Mucosa of gallbladder (tissue), 1 donor: ENCODE measurements at regions not wholly inside any gene's neighbourhood (a gene's known extent, or its start where the extent isn't known, plus 50 kb on each side); places are given as distances from the start of the nearest gene placed in this dataset.

ENCODE experiments used
- DNase-seq: peaks from one replicate; pipeline ENCODE4 v3.0.0-alpha.2; 2020; ENCODE audit warnings: low spot score
- donor health status: DM: no; HTN: no; CAD: no.

- no peak for DNase-seq
Measured at GRCh38 chr16:65509172-65509571, 387.3 kb upstream of the CDH11 start.

- DNase-seq, result no peak
Measured at GRCh38 chr16:65500919-65501318, 379.1 kb upstream of the CDH11 start.

DNA sequence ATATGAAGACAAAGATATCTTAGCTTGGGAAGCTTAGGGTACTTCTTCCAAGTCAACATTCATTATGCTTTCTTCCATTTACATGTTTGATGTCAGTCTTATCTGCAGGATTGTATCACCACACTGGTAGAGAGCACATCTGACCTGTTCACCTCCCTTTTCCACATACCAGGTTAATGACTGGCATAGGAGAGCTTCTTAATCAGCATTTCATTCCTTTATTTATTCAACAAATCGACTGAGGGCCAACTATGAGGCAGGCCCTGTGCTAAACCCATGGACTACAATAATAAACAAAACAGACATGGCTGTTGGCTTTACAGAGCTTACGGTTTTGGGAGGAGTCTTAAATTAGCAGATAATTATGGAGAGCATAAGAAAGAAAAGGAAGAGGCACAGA, 378.1 kb upstream of the CDH11 start:
- no peak for DNase-seq

DNA sequence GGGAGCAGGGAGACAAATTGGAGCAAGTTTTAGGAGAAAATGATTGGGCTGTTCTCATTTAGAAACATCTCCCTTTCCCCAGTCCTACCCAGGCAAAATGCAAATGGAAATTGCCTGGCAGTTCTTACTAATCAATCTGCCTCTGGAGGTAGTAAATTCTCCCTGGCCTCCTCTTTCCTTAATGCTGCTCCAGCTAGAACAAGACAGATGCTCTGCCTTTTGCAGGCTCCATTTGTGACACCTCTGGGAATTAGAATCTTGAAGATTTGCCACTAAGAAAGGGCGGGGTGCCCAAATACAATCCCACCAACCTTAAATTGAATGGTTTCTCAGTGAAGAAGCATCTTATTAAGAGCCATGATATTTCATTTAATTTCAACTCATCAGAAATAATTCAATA, 377.7 kb upstream of the CDH11 start:
- DNase-seq, result no peak

DNA sequence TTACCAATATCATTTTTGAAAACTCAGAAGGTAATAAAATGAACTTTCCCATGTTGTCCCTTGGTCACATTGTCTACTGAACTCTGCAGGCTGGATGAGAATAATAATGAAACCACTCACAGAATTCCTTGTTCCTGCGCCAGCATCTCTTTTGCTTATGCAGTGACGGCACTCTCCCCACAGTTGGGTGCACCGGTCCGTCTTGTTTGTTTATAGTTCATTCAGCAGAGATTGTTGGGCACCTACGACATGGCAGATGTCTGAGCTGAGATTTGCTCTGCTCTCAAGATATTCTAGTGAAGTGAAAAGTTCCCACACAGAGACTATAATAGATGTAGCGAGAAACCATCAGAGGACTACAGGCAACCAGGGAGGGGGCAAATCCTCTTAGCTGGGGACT, 375.7 kb upstream of the CDH11 start:
- DNase-seq, result no peak

GRCh38 chr16:65495106-65495505, 373.2 kb upstream of the CDH11 start:
- no peak for DNase-seq

- no peak for DNase-seq
Measured at GRCh38 chr16:65494609-65495008, 372.7 kb upstream of the CDH11 start.

DNA sequence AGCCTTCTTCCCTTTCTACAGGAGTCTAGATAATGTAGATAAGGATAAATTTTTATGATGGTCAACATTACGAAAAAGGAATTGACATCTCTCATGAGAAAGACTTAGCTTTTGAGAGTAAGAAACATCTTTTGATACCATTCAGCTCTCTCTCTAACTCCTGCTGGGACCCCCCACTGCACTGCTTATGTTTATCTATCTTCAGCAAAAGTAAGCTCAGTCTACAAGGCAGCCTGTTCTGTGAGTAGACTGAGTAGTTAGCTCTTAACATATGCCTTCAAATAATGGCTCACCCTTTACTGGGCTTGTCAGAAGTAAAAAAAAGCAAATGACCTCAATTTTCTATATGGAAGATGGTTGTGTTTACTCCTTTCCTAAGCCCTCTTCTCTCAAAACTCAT, 372.2 kb upstream of the CDH11 start:
- no peak for DNase-seq

DNA sequence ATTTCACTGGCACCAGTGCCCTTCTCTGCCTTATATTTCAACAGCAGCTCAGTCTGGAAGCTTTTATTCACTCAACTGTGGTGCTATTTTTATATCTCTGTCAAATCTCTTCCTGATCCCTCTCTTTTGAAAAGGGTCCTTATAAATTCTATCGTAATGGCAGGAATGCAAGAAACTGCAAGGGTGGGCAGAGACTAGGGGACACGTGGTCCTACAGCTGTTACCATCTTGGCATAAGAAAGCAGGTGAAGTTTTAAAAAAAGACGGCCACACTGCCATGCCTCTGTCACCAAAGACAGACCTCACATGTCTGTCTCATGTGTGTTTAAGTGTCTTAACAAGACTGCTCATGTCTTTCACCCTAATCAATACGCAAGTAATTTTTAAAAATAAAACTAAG, 368.4 kb upstream of the CDH11 start:
- no peak for DNase-seq

DNA sequence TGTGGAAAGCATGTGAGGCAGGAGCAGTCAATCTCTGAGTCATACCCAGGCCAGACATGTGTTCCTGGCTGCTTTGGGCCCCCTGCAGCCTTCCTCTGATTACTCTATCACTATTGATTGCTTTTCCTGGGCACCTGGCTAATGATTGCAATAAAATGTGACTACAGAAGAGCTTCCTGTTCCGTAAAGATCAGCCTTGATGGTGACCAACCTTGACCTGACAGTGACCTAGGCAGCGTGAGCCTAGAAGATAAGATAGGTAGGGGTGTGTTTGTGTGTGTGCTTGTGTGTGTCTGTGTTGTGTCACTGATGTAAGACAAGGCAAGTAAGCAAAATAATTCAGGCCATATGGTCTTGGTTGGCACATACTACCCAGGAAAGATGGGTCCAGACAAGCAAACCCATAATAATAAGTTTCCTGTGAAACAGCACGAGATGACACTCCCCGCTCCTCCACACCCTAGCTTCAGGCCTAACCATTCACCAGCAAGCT, 367.7 kb upstream of the CDH11 start:
- no peak for DNase-seq

DNA sequence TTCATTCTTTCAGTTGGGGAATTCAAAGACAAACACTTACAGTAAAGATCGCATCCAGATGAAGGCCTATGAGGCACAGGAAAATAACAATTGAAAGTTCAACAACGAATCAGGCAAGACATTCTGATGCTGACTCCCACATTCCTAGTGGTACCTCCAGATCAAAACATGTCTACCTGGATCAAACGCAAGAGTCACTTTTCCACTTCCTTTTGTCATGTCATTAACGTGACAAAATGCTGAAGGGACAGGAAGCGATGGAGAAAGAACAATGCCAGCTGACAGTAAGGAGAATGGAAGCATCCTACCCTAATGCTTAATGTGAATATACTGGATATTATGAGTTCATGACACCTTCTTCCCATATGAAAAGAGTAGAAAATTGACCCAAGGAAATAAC, 365.4 kb upstream of the CDH11 start:
- no peak for DNase-seq

DNA sequence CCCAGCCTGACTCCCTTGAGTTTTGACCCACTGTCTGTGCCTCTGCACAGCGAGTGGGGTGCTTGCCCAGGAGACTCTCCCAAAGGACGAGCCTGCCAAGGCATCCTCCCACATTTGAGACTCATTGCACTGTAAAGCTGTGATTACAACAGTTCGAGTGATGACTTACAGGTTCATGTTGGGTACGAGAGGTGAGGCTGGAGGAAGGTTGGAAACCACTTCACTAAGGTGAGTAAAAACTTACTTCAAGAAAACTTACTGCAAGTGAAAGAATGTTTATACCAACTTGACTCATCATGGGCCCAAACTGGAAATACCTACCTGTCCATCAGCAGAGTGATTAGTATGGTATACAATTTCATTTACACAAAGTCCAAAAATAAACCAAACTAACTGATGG, 360.1 kb upstream of the CDH11 start:
- DNase-seq, result no peak

- DNase-seq, result no peak
Measured at GRCh38 chr16:65480281-65481091, 358.6 kb upstream of the CDH11 start.

DNA sequence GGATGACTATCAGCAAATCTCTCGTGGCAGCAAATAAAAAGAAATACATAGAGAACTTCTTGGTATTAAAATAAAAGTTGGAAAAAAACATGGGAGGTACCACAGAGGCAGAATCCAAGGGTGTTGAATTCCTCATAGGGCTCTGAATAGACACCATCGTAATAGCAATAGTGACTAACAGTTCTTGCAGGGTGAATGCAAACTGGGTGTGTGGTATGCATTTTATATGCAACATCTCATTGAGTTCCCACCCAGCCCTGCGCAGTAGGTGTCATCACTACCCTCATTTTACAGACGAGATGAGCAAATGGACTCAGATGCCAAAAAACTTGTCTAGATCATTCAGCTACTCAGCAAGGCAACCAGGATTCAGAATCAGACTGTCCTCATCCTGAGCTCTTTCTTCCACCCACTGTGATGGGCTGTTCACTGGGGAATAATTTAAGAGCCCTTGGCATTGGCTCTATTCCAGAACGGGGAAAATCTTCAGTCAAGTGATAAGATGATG, 354.6 kb upstream of the CDH11 start:
- DNase-seq, result no peak

- no peak for DNase-seq
Measured at GRCh38 chr16:65473699-65474098, 351.8 kb upstream of the CDH11 start.

DNA sequence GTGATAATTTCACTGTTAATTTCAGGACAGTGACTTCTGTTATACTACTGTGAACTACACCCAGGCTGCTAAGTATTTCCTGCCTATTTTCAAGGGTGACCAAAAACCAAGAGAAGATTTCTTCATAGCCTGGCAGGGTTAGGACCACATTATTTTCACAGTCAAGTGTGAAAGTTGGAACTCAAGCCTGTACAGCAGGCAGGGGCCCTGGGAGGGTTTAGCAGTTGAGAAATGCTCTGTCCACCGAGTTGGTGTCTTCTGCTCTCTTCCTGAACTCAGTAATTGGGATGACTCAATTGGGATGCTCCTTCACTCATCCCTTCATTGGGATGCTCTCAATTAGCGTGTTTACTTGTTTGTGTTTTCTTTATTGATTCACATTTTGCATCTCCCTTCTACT, 347.3 kb upstream of the CDH11 start:
- DNase-seq, result no peak

GRCh38 chr16:65468133-65468532, 346.3 kb upstream of the CDH11 start:
- DNase-seq, result no peak

DNA sequence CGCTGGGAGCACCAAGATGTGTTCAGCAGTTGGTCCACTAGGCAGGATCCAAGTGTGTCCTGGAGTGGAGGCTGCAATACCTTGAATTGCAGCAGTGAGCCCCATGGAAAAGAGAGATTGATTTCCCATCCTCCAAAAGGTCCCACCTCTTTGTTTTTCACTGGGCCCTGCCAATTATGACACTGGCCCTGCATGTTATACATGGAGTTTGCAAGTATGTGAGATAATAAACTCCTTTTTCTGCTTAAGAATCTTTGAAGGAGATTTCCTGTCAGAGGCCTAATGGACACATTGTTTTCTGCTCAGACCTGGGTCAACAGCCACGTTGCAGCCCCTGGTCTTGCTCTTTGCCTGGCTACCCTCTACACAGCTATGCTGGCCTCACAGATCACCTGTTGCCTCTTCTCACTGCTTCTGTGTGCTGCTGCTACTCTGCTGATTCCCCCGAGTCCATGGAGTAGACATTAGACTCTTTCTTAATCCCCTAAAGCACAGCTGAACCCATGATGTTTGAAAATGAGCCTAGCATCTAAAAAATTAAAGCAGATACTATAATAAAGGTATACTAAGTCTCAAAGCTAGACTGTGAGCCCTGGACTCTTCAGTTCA, 341.9 kb upstream of the CDH11 start:
- DNase-seq, result no peak

DNA sequence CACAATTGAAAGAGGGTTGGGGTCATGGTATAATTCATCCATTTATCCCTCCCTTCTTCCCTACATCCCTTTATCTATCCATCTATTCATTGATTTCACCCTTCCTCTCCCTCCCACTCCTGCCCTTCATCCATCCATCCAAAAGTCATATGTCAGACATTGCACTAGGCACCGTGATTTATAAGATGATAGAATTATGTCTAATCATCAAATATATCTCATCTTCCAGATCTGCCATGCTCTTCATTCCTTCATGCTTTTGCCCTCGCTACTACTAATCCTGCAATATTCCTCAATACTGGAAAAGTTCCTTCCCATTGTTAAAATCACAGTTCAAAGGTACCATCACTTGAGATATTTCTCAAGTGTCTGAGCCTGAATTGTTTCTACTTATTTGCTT, 335.2 kb upstream of the CDH11 start:
- no peak for DNase-seq

DNA sequence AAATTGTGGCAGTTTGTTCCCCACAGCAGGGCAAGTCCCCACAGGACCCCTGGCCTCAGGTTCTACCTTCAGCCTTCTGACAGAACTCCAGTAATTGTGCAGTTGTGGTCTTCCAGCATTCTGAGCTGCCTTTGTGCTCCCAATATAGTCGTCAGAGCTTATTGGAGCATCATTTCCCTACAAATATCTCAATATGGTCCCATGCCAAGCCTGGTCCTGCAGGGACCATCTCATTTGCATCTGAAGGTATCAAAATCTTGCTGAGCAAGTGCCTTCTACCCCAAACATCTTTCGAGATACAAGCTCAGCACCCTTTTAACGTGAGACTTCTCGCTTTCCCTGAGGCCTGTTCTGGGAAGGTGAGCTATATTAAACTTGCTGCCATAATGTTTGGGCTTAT, 333.9 kb upstream of the CDH11 start:
- DNase-seq, result no peak

GRCh38 chr16:65453646-65454045, 331.8 kb upstream of the CDH11 start:
- no peak for DNase-seq

GRCh38 chr16:65449526-65449925, 327.7 kb upstream of the CDH11 start:
- DNase-seq, result no peak

GRCh38 chr16:65446427-65446826, 324.6 kb upstream of the CDH11 start:
- DNase-seq, result no peak
